SK-N-SH (cell line): ENCODE measurements at regions not wholly inside any gene's neighbourhood (a gene's known extent, or its start where the extent isn't known, plus 50 kb on each side); places are given as distances from the start of the nearest gene placed in this dataset.

Experiments
- CHD2 ChIP-seq: fragments of 150-350 bp; IDR thresholded peaks from 2 replicates; pipeline ENCODE4 v1.6.1; 2018; ENCODE audit warnings: low read length; ENCODE audit not compliant: partially characterized antibody
- CTCF ChIP-seq: fragments of 200-600 bp; sonication (generic); IDR thresholded peaks from 2 replicates; pipeline ENCODE4 v1.6.1; 2017; ENCODE audit warnings: antibody characterized with exemption, mild to moderate bottlenecking, moderate library complexity
- FOXJ3 ChIP-seq: sonication (generic); formaldehyde crosslinking; IDR thresholded peaks from 2 replicates; pipeline ENCODE4 v1.5.1; 2020; ENCODE audit warnings: mild to moderate bottlenecking, missing genetic modification reagents
- MXI1 ChIP-seq: IDR thresholded peaks from 2 replicates; pipeline ENCODE4 v1.6.1; 2012; ENCODE audit warnings: mild to moderate bottlenecking, low read depth, low read length, improper control_type of control experiment
- RFX5 ChIP-seq: IDR thresholded peaks from 2 replicates; pipeline ENCODE4 v1.6.1; 2012; ENCODE audit warnings: mild to moderate bottlenecking, improper control_type of control experiment, low read length
- ZBTB33 ChIP-seq: IDR thresholded peaks from 2 replicates; pipeline ENCODE4 v1.4.0; 2012; ENCODE audit warnings: low read depth, borderline replicate concordance

- TF ChIP-seq CHD2 (peak; percentile 70), ZBTB33 (no peak), CTCF (no peak), MXI1 (no peak), RFX5 (no peak), FOXJ3 (CRISPR knock-in tag) (peak; percentile 90)
These were observed 471.4 kb upstream of the REG3G start for GRCh38 chr2:78553866-78554647.
